VCaP (cell line): ENCODE measurements at regions not wholly inside any gene's neighbourhood (a gene's known extent, or its start where the extent isn't known, plus 50 kb on each side); places are given as distances from the start of the nearest gene placed in this dataset.
A peak's percentile ranks its signal among the peaks of the same experiment; 100 is the strongest.

Experiments used
- H3K27ac ChIP-seq: fragments of 450-650 bp; 2 replicates; pipeline ENCODE4 v1.5.1; 2017
- CTCF ChIP-seq: fragments of 450-650 bp; conservative IDR thresholded peaks from 2 replicates; pipeline ENCODE4 v1.5.1; 2017; ENCODE audit warnings: mild to moderate bottlenecking, moderate library complexity

GRCh38 chr4:11782859-11783258 lies 354.2 kb upstream of the HS3ST1 start:
- no peak overlapping the region for H3K27ac ChIP-seq
- no peak for TF ChIP-seq CTCF

GRCh38 chr4:11777447-11777846 lies 348.8 kb upstream of the HS3ST1 start:
- no peak for TF ChIP-seq CTCF
- H3K27ac ChIP-seq, result no peak overlapping the region

- no peak for TF ChIP-seq CTCF
- no peak overlapping the region for H3K27ac ChIP-seq
Measured at GRCh38 chr4:11774346-11774745, 345.7 kb upstream of the HS3ST1 start.

- TF ChIP-seq CTCF, result no peak
- no peak overlapping the region for H3K27ac ChIP-seq
Measured at GRCh38 chr4:11773798-11774197, 345.1 kb upstream of the HS3ST1 start.

- TF ChIP-seq CTCF, result no peak
- H3K27ac ChIP-seq, result no peak overlapping the region
Measured at GRCh38 chr4:11769434-11769833, 340.7 kb upstream of the HS3ST1 start.

- no peak overlapping the region for H3K27ac ChIP-seq
- TF ChIP-seq CTCF, result no peak
Measured at GRCh38 chr4:11768251-11768972, 339.7 kb upstream of the HS3ST1 start.

GRCh38 chr4:11765849-11766453 lies 337.3 kb upstream of the HS3ST1 start:
- peak; percentile 91 for TF ChIP-seq CTCF
- H3K27ac ChIP-seq, result no peak overlapping the region
